ENCODE measurements at regions not wholly inside any gene's neighbourhood (a gene's known extent, or its start where the extent isn't known, plus 50 kb on each side); places are given as distances from the start of the nearest gene placed in this dataset.

- DNase-seq, result no peak
Observed at GRCh38 chr13:50585674-50586413, 257.6 kb downstream of the DLEU7 start.

More at GRCh38 chr13:50585674-50586413, 257.6 kb downstream of the DLEU7 start:
- H3K4me2 ChIP-seq (ENCODE audit: insufficient read depth, insufficient read length, low read length), result no peak overlapping the region
- TF ChIP-seq CTCF (conservative IDR thresholded peaks at IDR 0.05), result no peak
- H3K9me3 ChIP-seq (ENCODE audit: control insufficient read depth, low read depth, low read length), result no peaks in the 10 kb centered on the region
- Mint-ChIP-seq H3K4me3 (no peak overlapping the region), H3K27ac (no peak overlapping the region), H3K4me1 (peaks cover 26 to 27% of the 10 kb centered on the region in 2 experiments), H3K36me3 (ENCODE audit: insufficient read depth in 1 of 3, low read depth in 3 of 3) (peaks cover 0 to 5% (median 0%) of the 10 kb centered on the region in 3 experiments; a peak in 1 of 7 replicates), H3K9me3 (no peaks in the 10 kb centered on the region; a peak in 1 of 5 replicates), H3K27me3 (ENCODE audit: low read depth) (no peaks in the 10 kb centered on the region)
- no peaks in the 10 kb centered on the region for H3K23me2 ChIP-seq (ENCODE audit: insufficient read length, low read depth, low read length, poor library complexity, severe bottlenecking)
- H3K27ac ChIP-seq (ENCODE audit: insufficient read length, low read depth, low read length), result no peak overlapping the region
- no peaks in the 10 kb centered on the region for H3K79me2 ChIP-seq (ENCODE audit: insufficient read depth, low read length)
- H2BK15ac ChIP-seq (ENCODE audit: low read depth, low read length), result no peak overlapping the region
- H3K18ac ChIP-seq (ENCODE audit: insufficient read length, low read depth, low read length), result no peak overlapping the region
- H3K4ac ChIP-seq (ENCODE audit: low read depth, low read length), result no peak overlapping the region
- H3K79me1 ChIP-seq (ENCODE audit: insufficient read depth, low read depth, low read length, poor library complexity, severe bottlenecking), result no peaks in the 10 kb centered on the region
- no peak overlapping the region for H4K8ac ChIP-seq (replicated peaks; ENCODE audit: insufficient read length, low read depth, low read length)
- no CpG with 5 or more reads among the region's 6 CpGs for WGBS (ENCODE audit: extremely low coverage, insufficient read length, low lambda C conversion rate)
- no peak overlapping the region for H3T11ph ChIP-seq (ENCODE audit: low read length)
- H4K20me1 ChIP-seq (ENCODE audit: control insufficient read depth, insufficient read depth, insufficient read length), result no peaks in the 10 kb centered on the region
- no peak overlapping the region for H4K5ac ChIP-seq (ENCODE audit: insufficient read length, low read depth, low read length)
- no peak overlapping the region for H2BK5ac ChIP-seq (ENCODE audit: insufficient read length, low read length)
- no peak overlapping the region for H2BK120ac ChIP-seq (ENCODE audit: low read depth, low read length, poor library complexity, severe bottlenecking)
- no peak overlapping the region for H2AFZ ChIP-seq (ENCODE audit: low read length)
- H3K27me3 ChIP-seq (ENCODE audit: insufficient read depth, low read length), result no peaks in the 10 kb centered on the region
- H3K4me1 ChIP-seq (ENCODE audit: insufficient read depth, low read length), result peaks cover 2% of the 10 kb centered on the region
- H4K91ac ChIP-seq (ENCODE audit: insufficient read length, low read depth, low read length), result no peak overlapping the region
- no peak overlapping the region for H3K9ac ChIP-seq (ENCODE audit: extremely low read depth, insufficient read length, low read length)
- H2BK12ac ChIP-seq (ENCODE audit: insufficient read length, low read depth, low read length), result no peak overlapping the region
- H2BK20ac ChIP-seq (ENCODE audit: low read depth, low read length, poor library complexity, severe bottlenecking), result no peak overlapping the region
- no peak overlapping the region for H2AK5ac ChIP-seq (ENCODE audit: insufficient read length, low read length)
- H3K14ac ChIP-seq (ENCODE audit: insufficient read depth, low read length), result 0 out of 2 replicates have a peak overlapping the region, but pooled peaks have one; percentile 52
- no peak overlapping the region for H3K23ac ChIP-seq (ENCODE audit: insufficient read length, low read depth, low read length)
- no peak overlapping the region for H3K56ac ChIP-seq (ENCODE audit: insufficient read length, low read depth, low read length)

Data from H9 (cell line).